HCT116 (cell line): ENCODE measurements at regions not wholly inside any gene's neighbourhood (a gene's known extent, or its start where the extent isn't known, plus 50 kb on each side); places are given as distances from the start of the nearest gene placed in this dataset.

ENCODE experiments used
- CEBPB ChIP-seq: IDR thresholded peaks from 2 replicates; pipeline ENCODE4 v1.6.1; 2012; ENCODE audit warnings: low read depth
- CTCF ChIP-seq, 3 experiments: fragments of 200-600 bp in 1 of 3; sonication (generic) in 1 of 3; IDR thresholded peaks in 2 of 3; conservative IDR thresholded peaks in 1 of 3; 2 replicates each; pipeline ENCODE4 v1.5.1; 2012 to 2017; ENCODE audit warnings: low read depth in 2 of 3, low read length in 2 of 3, antibody characterized with exemption in 1 of 3, borderline replicate concordance in 1 of 3, control low read depth in 1 of 3, mild to moderate bottlenecking in 1 of 3, mixed read lengths in 1 of 3, mixed run types in 1 of 3, moderate library complexity in 1 of 3; ENCODE audit not compliant: insufficient read depth in 1 of 3
- ELF1 ChIP-seq: IDR thresholded peaks from 2 replicates; pipeline ENCODE4 v1.6.1; 2012; ENCODE audit warnings: low read depth, borderline replicate concordance
- EZH2 ChIP-seq: fragments of 200-600 bp; sonication (generic); IDR thresholded peaks from 2 replicates; pipeline ENCODE4 v1.6.1; 2017; ENCODE audit warnings: antibody characterized with exemption, mixed run types
- MAX ChIP-seq: IDR thresholded peaks from 2 replicates; pipeline ENCODE4 v1.6.1; 2012
- POLR2A ChIP-seq: IDR thresholded peaks from 2 replicates; pipeline ENCODE4 v1.7.0; 2011; ENCODE audit warnings: borderline replicate concordance; ENCODE audit not compliant: insufficient read depth, insufficient read length; ENCODE audit errors: extremely low read depth
- POLR2AphosphoS5 ChIP-seq: IDR thresholded peaks from 2 replicates; pipeline ENCODE4 v1.6.1; 2011; ENCODE audit warnings: mild to moderate bottlenecking, low read depth, low read length, moderate library complexity
- RAD21 ChIP-seq: IDR thresholded peaks from 2 replicates; pipeline ENCODE4 v1.6.1; 2012; ENCODE audit warnings: low read depth, mild to moderate bottlenecking
- REST ChIP-seq: IDR thresholded peaks from 2 replicates; pipeline ENCODE4 v1.6.1; 2012; ENCODE audit warnings: low read depth
- SP1 ChIP-seq: IDR thresholded peaks from 2 replicates; pipeline ENCODE4 v1.6.1; 2012; ENCODE audit warnings: low read depth
- YY1 ChIP-seq: IDR thresholded peaks from 2 replicates; pipeline ENCODE4 v1.6.1; 2011; ENCODE audit warnings: low read length, low read depth, moderate library complexity, mild to moderate bottlenecking; ENCODE audit not compliant: insufficient replicate concordance; ENCODE audit errors: extremely low read depth

- TF ChIP-seq CTCF (IDR thresholded peaks at IDR 0.05 in 2 of 3, conservative IDR thresholded peaks at IDR 0.05 in 1 of 3; ENCODE audit: borderline replicate concordance in 1 of 3, insufficient read depth in 1 of 3, low read depth in 2 of 3, low read length in 2 of 3) (no peak), REST (no peak), SP1 (no peak), EZH2 (no peak), CEBPB (no peak), ELF1 (no peak), YY1 (no peak), MAX (no peak), POLR2A (no peak), POLR2AphosphoS5 (no peak), RAD21 (no peak)
Observed at GRCh38 chr7:119408596-119408995, 864.4 kb upstream of the KCND2 start.
